ENCODE measurements at regions not wholly inside any gene's neighbourhood (a gene's known extent, or its start where the extent isn't known, plus 50 kb on each side); places are given as distances from the start of the nearest gene placed in this dataset.

GRCh38 chr4:170776983-170777382 lies 687.2 kb upstream of the AADAT start:
- Histone ChIP-seq H3K4ac (replicated peaks; ENCODE audit: insufficient read length, low read depth, low read length) (no peak overlapping the region), H2BK20ac (ENCODE audit: low read length) (no peak overlapping the region), H2BK12ac (ENCODE audit: low read depth, low read length) (no peak overlapping the region), H3K18ac (ENCODE audit: extremely low read depth, low read length) (no peak overlapping the region), H3K56ac (replicated peaks; ENCODE audit: insufficient read length, low read depth, low read length) (no peak overlapping the region), H3K4me1 (replicated peaks in 1 of 4; ENCODE audit: control insufficient read depth in 3 of 4, insufficient read depth in 4 of 4, low read length in 3 of 4) (no peaks in the 10 kb centered on the region), H3K4me3 (ENCODE audit: extremely low read depth in 1 of 4, insufficient read depth in 2 of 4, low read depth in 3 of 4, low read length in 4 of 4) (no peak overlapping the region), H4K91ac (replicated peaks; ENCODE audit: insufficient read length, low read length) (no peak overlapping the region), H3K4me2 (ENCODE audit: insufficient read depth in 1 of 2, low read depth in 2 of 2, low read length in 2 of 2) (no peak overlapping the region), H2BK5ac (ENCODE audit: low read depth, low read length) (no peak overlapping the region), H3K27me3 (replicated peaks in 1 of 4; ENCODE audit: control insufficient read depth in 3 of 4, extremely low read depth in 1 of 4, insufficient read depth in 3 of 4, low read length in 3 of 4) (no peaks in the 10 kb centered on the region), H3K79me1 (ENCODE audit: low read depth, low read length) (no peaks in the 10 kb centered on the region), H2BK120ac (replicated peaks; ENCODE audit: low read depth, low read length) (no peak overlapping the region), H4K8ac (ENCODE audit: extremely low read depth, insufficient read depth, low read length) (no peak overlapping the region), H3K14ac (ENCODE audit: insufficient read length) (no peak overlapping the region), H3K36me3 (ENCODE audit: control insufficient read depth in 2 of 4, insufficient read depth in 4 of 4, low read length in 3 of 4) (no peaks in the 10 kb centered on the region), H4K20me1 (replicated peaks in 1 of 2; ENCODE audit: control insufficient read depth in 1 of 2, insufficient read depth in 2 of 2, low read length in 2 of 2) (no peaks in the 10 kb centered on the region), H3K9ac (replicated peaks in 1 of 4; ENCODE audit: extremely low read depth in 1 of 4, low read depth in 3 of 4, low read length in 3 of 4) (no peak overlapping the region), H3K23ac (ENCODE audit: insufficient read length) (no peak overlapping the region), H4K5ac (ENCODE audit: insufficient read length, low read depth, low read length) (no peak overlapping the region), H3K79me2 (ENCODE audit: control insufficient read depth in 1 of 2, insufficient read depth in 2 of 2, low read length in 2 of 2) (no peaks in the 10 kb centered on the region), H3K9me3 (ENCODE audit: insufficient read depth in 2 of 2, low read depth in 1 of 2, low read length in 1 of 2) (peaks cover 0 to 5% of the 10 kb centered on the region in 2 experiments; a peak in 1 of 4 replicates), H2AK5ac (ENCODE audit: low read depth, low read length) (no peak overlapping the region), H2BK15ac (ENCODE audit: low read length) (no peak overlapping the region), H2AFZ (ENCODE audit: low read length) (no peak overlapping the region), H3K23me2 (ENCODE audit: low read depth, low read length) (no peaks in the 10 kb centered on the region), H3K27ac (ENCODE audit: low read depth, low read length) (no peak overlapping the region)
- DNase-seq (ENCODE audit: low read depth in 1 of 2, low spot score in 2 of 2) = no peak
- CTCF ChIA-PET (ENCODE audit: partially characterized antibody) = interaction anchor here (0.8 kb wide), 1 partner anchor 10 kb away, joined by 3 read pairs; no protein-coding TSS in a partner anchor
- no peak for FAIRE-seq
- POLR2A ChIA-PET (ENCODE audit: partially characterized antibody) = interaction anchor here (1.5 kb wide), 1 partner anchor 12 kb away, joined by 3 read pairs; no protein-coding TSS in a partner anchor
- 86% methylated on average over 6 of the region's 6 CpGs; no CpG with 5 or more reads in 1 of the 2 experiments for WGBS, 2 experiments (ENCODE audit: extremely low coverage in 1 of 2, insufficient coverage in 1 of 2, insufficient read length in 1 of 2, insufficient replicate concordance in 2 of 2, low coverage in 1 of 2, low lambda C conversion rate in 2 of 2, missing lambda C conversion rate in 1 of 2)
- TF ChIP-seq TCF12 (IDR thresholded peaks at IDR 0.05; ENCODE audit: low read depth, low read length) = no peak
- TF ChIP-seq ASH2L (IDR thresholded peaks at IDR 0.05; ENCODE audit: low read length) = no peak
- no peak for TF ChIP-seq MAX (IDR thresholded peaks at IDR 0.05)
- TF ChIP-seq KDM5A (IDR thresholded peaks at IDR 0.05; ENCODE audit: low read length) = no peak
- TF ChIP-seq CEBPB (IDR thresholded peaks at IDR 0.05; ENCODE audit: low read depth, low read length) = no peak
- no peak for TF ChIP-seq EZH2 (IDR thresholded peaks at IDR 0.05; ENCODE audit: low read depth, low read length, severe bottlenecking)
- no peak for TF ChIP-seq CTBP2 (IDR thresholded peaks at IDR 0.05; ENCODE audit: borderline replicate concordance, insufficient read depth, insufficient read length, low read length)
- no peak for TF ChIP-seq NRF1 (IDR thresholded peaks at IDR 0.05; ENCODE audit: low read depth, low read length)
- TF ChIP-seq GTF2F1 (IDR thresholded peaks at IDR 0.05; ENCODE audit: borderline replicate concordance, low read depth, low read length) = no peak
- TF ChIP-seq EP300 (IDR thresholded peaks at IDR 0.05; ENCODE audit: borderline replicate concordance in 1 of 2, low read depth in 2 of 2, low read length in 2 of 2) = no peak
- no peak for TF ChIP-seq CHD1 (IDR thresholded peaks at IDR 0.05; ENCODE audit: low read depth, low read length)
- TF ChIP-seq TEAD4 (IDR thresholded peaks at IDR 0.05; ENCODE audit: low read depth, low read length) = no peak
- TF ChIP-seq PHF8 (conservative IDR thresholded peaks at IDR 0.05; ENCODE audit: low read depth, low read length) = no peak
- no peak for TF ChIP-seq NANOG (IDR thresholded peaks at IDR 0.05; ENCODE audit: insufficient read depth, low read depth, low read length, poor library complexity, severe bottlenecking)
- no peak for TF ChIP-seq TAF1 (IDR thresholded peaks at IDR 0.05; ENCODE audit: low read depth, low read length)
